Skeletal muscle satellite cell (primary cell): ENCODE measurements at regions not wholly inside any gene's neighbourhood (a gene's known extent, or its start where the extent isn't known, plus 50 kb on each side); places are given as distances from the start of the nearest gene placed in this dataset.

Experiments
- H3K27me3 ChIP-seq: 2 replicates; pipeline ENCODE4 v1.7.0; 2013; ENCODE audit warnings: low read length; ENCODE audit not compliant: control insufficient read depth, insufficient read depth
- H3K36me3 ChIP-seq: 2 replicates; pipeline ENCODE4 v1.7.0; 2013; ENCODE audit warnings: mild to moderate bottlenecking, control low read depth, low read length; ENCODE audit not compliant: insufficient read depth
- H3K4me1 ChIP-seq: 2 replicates; pipeline ENCODE4 v1.7.0; 2013; ENCODE audit warnings: low read length; ENCODE audit not compliant: control insufficient read depth, insufficient read depth
- H3K4me2 ChIP-seq: 2 replicates; pipeline ENCODE4 v1.7.0; 2013; ENCODE audit warnings: mild to moderate bottlenecking, low read length
- H3K4me3 ChIP-seq: 2 replicates; pipeline ENCODE4 v1.7.0; 2013; ENCODE audit warnings: low read length
- H3K9ac ChIP-seq: 2 replicates; pipeline ENCODE4 v1.7.0; 2013; ENCODE audit warnings: mild to moderate bottlenecking, low read depth, low read length, moderate library complexity
- H3K9me3 ChIP-seq: replicated peaks from 2 replicates; pipeline ENCODE4 v1.7.0; 2013; ENCODE audit warnings: mild to moderate bottlenecking, control low read depth, low read length

DNA sequence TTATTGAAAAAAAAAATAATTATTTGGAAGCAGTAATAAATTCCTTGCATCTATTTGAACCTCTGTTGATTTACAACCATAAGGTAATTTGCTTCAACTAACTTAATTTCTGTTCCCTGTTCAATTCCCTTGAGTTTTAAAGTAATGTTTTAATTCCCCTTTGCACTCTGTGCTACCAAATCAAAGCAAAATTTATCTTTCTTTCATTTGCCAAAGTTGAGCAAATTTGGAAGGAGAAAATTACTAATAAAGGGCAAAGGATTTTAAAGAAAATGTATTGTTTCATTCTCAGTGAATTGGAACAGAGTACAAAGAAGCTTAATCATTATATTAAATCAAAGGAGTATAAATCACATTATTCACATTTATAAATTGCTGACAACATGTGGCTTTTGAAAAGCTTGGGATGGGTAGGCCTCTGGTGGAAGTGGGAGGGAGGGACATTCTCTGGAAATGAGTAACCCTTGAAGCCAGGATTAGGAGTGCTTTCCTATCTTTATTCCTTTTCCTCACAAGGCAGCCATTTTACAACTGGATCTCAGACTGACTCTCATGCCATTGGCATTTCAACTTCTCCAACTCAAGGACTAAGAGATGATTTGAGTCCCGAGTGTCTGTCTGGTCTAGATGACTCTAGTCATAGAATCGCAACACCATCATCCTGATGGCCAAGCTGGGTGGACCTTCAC, 331.6 kb upstream of the DUSP10 start:
- no peak overlapping the region for H3K4me2 ChIP-seq
- peak overlapping the region; percentile 51 for H3K9ac ChIP-seq
- no peaks in the 10 kb centered on the region for H3K9me3 ChIP-seq
- no peaks in the 10 kb centered on the region for H3K27me3 ChIP-seq
- no peak overlapping the region for H3K4me3 ChIP-seq
- H3K4me1 ChIP-seq = peaks cover 41% of the 10 kb centered on the region
- H3K36me3 ChIP-seq = no peaks in the 10 kb centered on the region

DNA sequence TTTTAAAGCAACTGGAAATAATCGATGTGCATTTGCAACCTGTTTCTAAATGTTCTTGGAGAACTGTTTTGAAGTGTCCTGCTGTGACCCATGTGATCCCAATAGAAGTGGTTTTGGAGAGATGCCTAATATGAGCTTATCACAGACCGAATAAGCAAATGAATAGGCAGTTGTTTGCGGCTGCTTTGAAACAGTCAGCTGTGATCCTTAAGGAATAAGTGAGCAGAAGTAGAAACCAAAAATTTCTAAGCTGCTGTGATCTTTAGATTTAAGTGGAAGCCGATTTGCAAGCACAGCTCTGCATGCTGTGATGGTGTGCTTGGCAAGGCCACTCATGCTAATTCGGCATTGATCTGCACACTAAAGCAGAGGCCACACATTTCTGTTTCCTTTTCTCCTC, 329.5 kb upstream of the DUSP10 start:
- Histone ChIP-seq H3K9ac (no peak overlapping the region), H3K4me2 (no peak overlapping the region), H3K4me3 (no peak overlapping the region), H3K4me1 (peaks cover 34% of the 10 kb centered on the region), H3K36me3 (no peaks in the 10 kb centered on the region), H3K9me3 (no peaks in the 10 kb centered on the region), H3K27me3 (no peaks in the 10 kb centered on the region)

DNA sequence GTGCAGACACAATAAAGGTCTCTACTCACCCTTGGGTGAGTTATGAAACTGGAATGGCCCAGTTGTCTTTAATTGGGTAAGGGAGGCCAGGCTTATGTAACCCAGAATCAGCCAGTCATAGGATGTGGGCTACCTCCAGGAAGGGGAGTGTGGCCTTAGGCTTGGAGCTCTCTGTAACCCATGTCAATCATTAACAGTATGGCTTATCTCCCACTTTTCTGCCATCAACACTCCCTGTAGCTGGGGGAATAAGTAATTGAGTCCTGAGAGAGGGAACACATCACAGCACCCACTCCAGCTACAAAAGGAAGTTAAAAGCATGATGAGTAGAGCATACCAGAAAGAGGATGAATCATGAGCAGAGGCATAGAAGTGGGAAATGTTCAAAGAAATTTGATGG, 327.0 kb upstream of the DUSP10 start:
- Histone ChIP-seq H3K9me3 (peaks cover 7% of the 10 kb centered on the region), H3K36me3 (no peaks in the 10 kb centered on the region), H3K4me2 (no peak overlapping the region), H3K4me1 (peaks cover 29% of the 10 kb centered on the region), H3K4me3 (no peak overlapping the region), H3K9ac (no peak overlapping the region), H3K27me3 (no peaks in the 10 kb centered on the region)

DNA sequence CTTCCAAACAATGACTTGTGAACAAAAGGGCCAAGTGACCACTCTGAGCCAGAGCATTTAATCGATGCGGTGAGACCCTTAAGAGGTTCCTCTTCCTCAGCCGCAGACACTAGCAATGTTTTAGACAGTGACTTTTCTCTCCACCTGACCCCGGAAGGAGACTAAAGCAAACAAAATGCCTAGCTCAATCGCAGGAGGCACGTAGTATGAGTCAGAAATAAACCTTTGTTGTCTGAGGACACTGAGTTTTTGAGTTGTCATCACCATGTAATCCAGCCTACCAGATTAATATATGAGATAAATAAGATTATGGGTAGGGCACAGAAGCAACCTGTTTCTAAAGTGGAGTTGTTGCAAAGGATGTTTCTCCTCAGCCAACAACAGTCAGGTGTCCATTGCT, 326.2 kb upstream of the DUSP10 start:
- no peak overlapping the region for H3K4me2 ChIP-seq
- peaks cover 21% of the 10 kb centered on the region for H3K4me1 ChIP-seq

GRCh38 chr1:222066539-222066938, 324.6 kb upstream of the DUSP10 start:
- no peak overlapping the region for H3K9ac ChIP-seq
- no peak overlapping the region for H3K4me3 ChIP-seq
- H3K4me1 ChIP-seq = peaks cover 15% of the 10 kb centered on the region
- peaks cover 8% of the 10 kb centered on the region for H3K9me3 ChIP-seq
- H3K27me3 ChIP-seq = no peaks in the 10 kb centered on the region
- H3K4me2 ChIP-seq = no peak overlapping the region
- H3K36me3 ChIP-seq = no peaks in the 10 kb centered on the region

More for the DNA sequence above, 326.2 kb upstream of the DUSP10 start:
- no peaks in the 10 kb centered on the region for H3K36me3 ChIP-seq
- H3K9me3 ChIP-seq = peaks cover 8% of the 10 kb centered on the region
- H3K9ac ChIP-seq = no peak overlapping the region
- no peak overlapping the region for H3K4me3 ChIP-seq
- H3K27me3 ChIP-seq = no peaks in the 10 kb centered on the region

- Histone ChIP-seq H3K9ac (no peak overlapping the region), H3K4me3 (no peak overlapping the region)
Observed at GRCh38 chr1:222065234-222065633, 323.3 kb upstream of the DUSP10 start.

DNA sequence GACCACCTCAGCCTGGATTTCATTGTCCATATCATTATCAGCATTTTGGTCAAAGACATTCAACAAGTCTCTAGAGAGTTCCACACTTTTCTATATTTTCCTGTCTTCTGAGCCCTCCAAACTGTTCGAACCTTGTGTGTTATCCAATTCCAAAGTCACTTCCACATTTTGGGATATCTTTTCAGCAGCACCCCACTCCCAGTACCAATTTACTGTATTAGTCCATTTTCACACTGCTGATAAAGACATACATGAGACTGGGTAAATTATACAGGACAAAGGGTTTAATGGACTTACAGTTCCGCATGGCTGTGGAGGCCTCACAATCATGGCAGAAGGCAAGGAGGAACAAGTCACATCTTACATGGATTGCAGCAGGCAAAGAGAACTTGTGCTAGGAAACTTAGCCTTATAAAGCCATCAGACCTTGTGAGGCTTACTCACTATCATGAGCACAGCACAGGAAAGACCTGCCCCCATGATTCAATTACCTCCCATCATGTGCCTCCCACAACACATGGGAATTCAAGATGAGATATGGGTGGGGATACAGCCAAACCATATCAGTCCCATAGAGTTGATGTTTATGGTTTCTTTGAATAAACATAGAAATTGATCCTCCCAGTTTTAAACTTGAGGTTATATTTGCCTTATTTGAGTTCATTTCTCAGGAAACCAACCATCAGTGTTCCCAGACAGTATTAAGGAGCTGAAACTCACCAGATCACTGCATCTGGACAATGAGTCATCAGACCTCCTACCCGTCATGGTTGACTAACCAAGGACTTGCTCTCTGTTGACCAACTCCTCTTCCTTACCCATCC, 322.7 kb upstream of the DUSP10 start:
- Histone ChIP-seq H3K4me1 (peaks cover 9% of the 10 kb centered on the region), H3K9me3 (peaks cover 8% of the 10 kb centered on the region), H3K4me2 (no peak overlapping the region), H3K4me3 (no peak overlapping the region), H3K36me3 (no peaks in the 10 kb centered on the region), H3K27me3 (no peaks in the 10 kb centered on the region), H3K9ac (no peak overlapping the region)

More at GRCh38 chr1:222065234-222065633, 323.3 kb upstream of the DUSP10 start:
- Histone ChIP-seq H3K27me3 (no peaks in the 10 kb centered on the region), H3K36me3 (no peaks in the 10 kb centered on the region), H3K9me3 (peaks cover 8% of the 10 kb centered on the region), H3K4me1 (peaks cover 9% of the 10 kb centered on the region), H3K4me2 (no peak overlapping the region)

DNA sequence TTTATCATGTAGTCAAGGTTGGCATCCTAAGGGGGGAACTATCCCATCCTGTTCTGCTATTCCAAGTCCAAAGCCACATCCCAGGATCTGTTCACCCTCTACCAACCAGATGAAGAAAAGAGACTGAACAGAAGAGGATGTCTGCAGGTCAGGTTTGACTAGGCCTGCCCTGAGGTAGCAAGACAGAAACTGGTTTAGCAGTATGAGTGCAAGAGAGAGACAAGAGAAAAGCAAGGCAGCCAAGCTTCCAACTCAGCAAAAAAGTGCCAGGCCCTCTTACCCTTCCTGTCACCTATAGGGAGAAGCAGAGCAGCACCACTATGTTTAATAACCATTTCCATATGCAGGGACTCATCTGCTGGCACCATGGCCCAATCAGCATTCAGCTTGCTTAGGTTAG, 320.8 kb upstream of the DUSP10 start:
- no peak overlapping the region for H3K4me3 ChIP-seq
- no peak overlapping the region for H3K9ac ChIP-seq
- no peak overlapping the region for H3K4me2 ChIP-seq
- peaks cover 8% of the 10 kb centered on the region for H3K9me3 ChIP-seq
- H3K36me3 ChIP-seq = no peaks in the 10 kb centered on the region
- no peaks in the 10 kb centered on the region for H3K4me1 ChIP-seq
- no peaks in the 10 kb centered on the region for H3K27me3 ChIP-seq

GRCh38 chr1:222061711-222062359, 319.9 kb upstream of the DUSP10 start:
- Histone ChIP-seq H3K9ac (no peak overlapping the region), H3K4me1 (no peaks in the 10 kb centered on the region), H3K36me3 (no peaks in the 10 kb centered on the region), H3K9me3 (peaks cover 8% of the 10 kb centered on the region), H3K4me2 (no peak overlapping the region), H3K4me3 (no peak overlapping the region), H3K27me3 (no peaks in the 10 kb centered on the region)

DNA sequence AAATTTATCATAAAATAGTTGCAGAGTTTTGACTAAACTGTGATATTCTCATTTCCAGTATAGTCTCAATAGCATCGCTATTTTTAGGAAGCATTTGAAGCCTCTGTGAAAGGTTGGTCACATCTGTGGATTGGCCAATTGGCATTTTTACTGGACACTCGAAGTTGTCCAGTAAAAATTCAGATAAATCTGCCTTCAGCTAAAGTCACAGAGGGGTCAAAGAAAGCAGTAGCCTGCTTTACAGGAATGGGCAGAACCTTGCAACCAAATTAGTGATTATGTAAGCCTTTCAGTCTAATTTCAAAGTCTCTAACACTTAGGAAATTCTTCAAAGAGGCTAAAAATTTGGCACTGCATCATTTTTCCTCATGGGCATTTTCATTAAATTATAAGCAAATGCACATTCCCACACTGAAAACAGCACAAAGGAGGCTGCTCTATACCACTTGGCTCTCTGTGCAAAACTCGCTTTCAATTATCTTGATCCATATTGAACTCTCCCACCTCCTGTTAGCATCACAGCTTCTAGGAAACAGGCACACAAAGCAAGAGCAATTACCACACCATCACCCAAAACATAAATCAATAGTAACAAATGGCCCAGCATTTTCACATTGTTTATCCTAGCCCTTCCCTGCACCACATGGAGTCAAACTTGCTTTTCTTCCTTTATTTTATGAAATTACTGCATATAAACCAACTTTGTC, 318.5 kb upstream of the DUSP10 start:
- Histone ChIP-seq H3K9me3 (peaks cover 8% of the 10 kb centered on the region), H3K4me2 (no peak overlapping the region)

DNA sequence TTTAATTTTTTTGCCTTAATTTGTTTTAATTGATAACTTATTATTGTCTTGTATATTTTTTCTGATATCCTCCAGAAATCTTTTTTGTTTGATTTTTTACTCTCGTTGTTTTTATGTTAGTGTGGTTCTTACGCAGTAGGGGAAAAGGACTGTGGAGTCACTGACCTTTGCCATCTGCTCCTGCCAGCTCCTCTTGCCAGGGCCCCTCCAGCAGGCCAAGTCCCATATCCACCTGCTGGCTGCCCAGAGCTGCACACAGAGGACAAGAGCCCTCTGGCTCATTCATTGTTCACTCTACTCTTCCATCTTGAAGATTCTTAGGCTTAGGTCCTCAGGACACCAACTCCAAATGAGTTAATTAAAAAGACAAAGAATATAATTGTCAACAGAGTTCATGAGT, 316.4 kb upstream of the DUSP10 start:
- H3K4me1 ChIP-seq = no peaks in the 10 kb centered on the region
- no peak overlapping the region for H3K9ac ChIP-seq
- no peaks in the 10 kb centered on the region for H3K36me3 ChIP-seq
- no peak overlapping the region for H3K4me3 ChIP-seq
- H3K4me2 ChIP-seq = no peak overlapping the region
- H3K9me3 ChIP-seq = no peaks in the 10 kb centered on the region
- no peaks in the 10 kb centered on the region for H3K27me3 ChIP-seq

More for the DNA sequence above, 318.5 kb upstream of the DUSP10 start:
- Histone ChIP-seq H3K4me3 (no peak overlapping the region), H3K36me3 (no peaks in the 10 kb centered on the region), H3K4me1 (no peaks in the 10 kb centered on the region), H3K9ac (no peak overlapping the region), H3K27me3 (no peaks in the 10 kb centered on the region)
